Ovary (tissue), 3 donors: ENCODE measurements at regions not wholly inside any gene's neighbourhood (a gene's known extent, or its start where the extent isn't known, plus 50 kb on each side); places are given as distances from the start of the nearest gene placed in this dataset.
"Not testable (repeated sequence)": the region's sequence is repeated elsewhere in the genome, so short reads cannot be mapped to it uniquely, and the experiment has no call there.

Experiments
- POLR2A ChIP-seq: fragments of 450-650 bp; IDR thresholded peaks from one replicate; pipeline ENCODE4 v1.6.1; 2017; ENCODE audit warnings: antibody characterized with exemption, mild to moderate bottlenecking, moderate library complexity
- TF ChIP-seq, protein P1 (sequence below), 3 donors: fragments of 450-650 bp in 2 of 3; fragments of 200-600 bp in 1 of 3; IDR thresholded peaks; one replicate each; pipeline versions ENCODE4 v1.5.1 to v1.8.0; 2016 to 2022; ENCODE audit warnings: antibody characterized with exemption in 3 of 3, mild to moderate bottlenecking in 1 of 3
- donor health status: DM: no; HTN: no; CAD: no.

DNA sequence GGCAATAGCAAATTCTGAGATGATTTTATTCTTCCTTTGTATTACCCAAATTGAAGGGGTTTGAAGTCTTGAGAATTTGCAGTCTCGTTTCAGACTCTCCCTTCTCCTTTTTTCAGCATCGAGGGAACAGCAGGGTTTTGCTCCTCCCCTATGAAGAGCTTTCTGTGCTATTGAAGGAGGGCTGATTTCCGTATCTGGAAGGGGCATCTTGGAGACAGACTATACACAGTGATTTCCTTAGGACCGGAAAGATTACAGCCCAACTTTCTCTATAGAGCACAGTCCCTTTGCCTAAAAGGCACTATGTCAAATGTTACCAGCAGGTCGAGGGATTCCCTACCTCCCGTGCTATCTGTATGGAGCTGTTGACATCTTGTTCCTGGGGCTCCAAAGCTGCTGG lies 50.2 kb upstream of the ZNF195 start:
- TF ChIP-seq, protein P1, sequence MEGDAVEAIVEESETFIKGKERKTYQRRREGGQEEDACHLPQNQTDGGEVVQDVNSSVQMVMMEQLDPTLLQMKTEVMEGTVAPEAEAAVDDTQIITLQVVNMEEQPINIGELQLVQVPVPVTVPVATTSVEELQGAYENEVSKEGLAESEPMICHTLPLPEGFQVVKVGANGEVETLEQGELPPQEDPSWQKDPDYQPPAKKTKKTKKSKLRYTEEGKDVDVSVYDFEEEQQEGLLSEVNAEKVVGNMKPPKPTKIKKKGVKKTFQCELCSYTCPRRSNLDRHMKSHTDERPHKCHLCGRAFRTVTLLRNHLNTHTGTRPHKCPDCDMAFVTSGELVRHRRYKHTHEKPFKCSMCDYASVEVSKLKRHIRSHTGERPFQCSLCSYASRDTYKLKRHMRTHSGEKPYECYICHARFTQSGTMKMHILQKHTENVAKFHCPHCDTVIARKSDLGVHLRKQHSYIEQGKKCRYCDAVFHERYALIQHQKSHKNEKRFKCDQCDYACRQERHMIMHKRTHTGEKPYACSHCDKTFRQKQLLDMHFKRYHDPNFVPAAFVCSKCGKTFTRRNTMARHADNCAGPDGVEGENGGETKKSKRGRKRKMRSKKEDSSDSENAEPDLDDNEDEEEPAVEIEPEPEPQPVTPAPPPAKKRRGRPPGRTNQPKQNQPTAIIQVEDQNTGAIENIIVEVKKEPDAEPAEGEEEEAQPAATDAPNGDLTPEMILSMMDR (IDR thresholded peaks at IDR 0.05) = not testable (repeated sequence)
- not testable (repeated sequence) for TF ChIP-seq POLR2A
